Lung (tissue), 11 donors: ENCODE measurements at regions not wholly inside any gene's neighbourhood (a gene's known extent, or its start where the extent isn't known, plus 50 kb on each side); places are given as distances from the start of the nearest gene placed in this dataset.
A peak's percentile ranks its signal among the peaks of the same experiment; 100 is the strongest.

ENCODE experiments used
- ATAC-seq: fragments of 200-7000 bp; cut with Tn5 transposase; one replicate; pipeline ENCODE4 v1.9.1; 2020; ENCODE audit warnings: moderate number of reproducible peaks; ENCODE audit not compliant: insufficient read depth, low FRiP score
- DNase-seq, 3 donors: peaks; one replicate each; pipeline ENCODE4 v3.0.0-alpha.2; 2013 to 2017
- H3K27ac ChIP-seq, 2 donors: one replicate each; pipeline ENCODE4 v1.5.1; 2013; ENCODE audit warnings: mild to moderate bottlenecking in 2 of 2, moderate library complexity in 2 of 2, control low read depth in 1 of 2, inconsistent platforms in 1 of 2, low read depth in 1 of 2, low read length in 1 of 2
- H3K27me3 ChIP-seq, 3 donors: one replicate each; pipeline ENCODE4 v1.5.1; 2013; ENCODE audit warnings: low read length in 2 of 3; ENCODE audit not compliant: control insufficient read depth in 3 of 3, insufficient read depth in 3 of 3
- H3K36me3 ChIP-seq, 4 donors: one replicate each; pipeline ENCODE4 v1.5.1; 2013; ENCODE audit warnings: low read length in 4 of 4, mild to moderate bottlenecking in 1 of 4, moderate library complexity in 1 of 4; ENCODE audit not compliant: control insufficient read depth in 4 of 4, insufficient read depth in 4 of 4
- H3K4me1 ChIP-seq, 5 donors: one replicate each; pipeline ENCODE4 v1.5.1; 2013; ENCODE audit warnings: low read length in 5 of 5, mild to moderate bottlenecking in 2 of 5, moderate library complexity in 1 of 5; ENCODE audit not compliant: control insufficient read depth in 5 of 5, insufficient read depth in 5 of 5
- H3K4me3 ChIP-seq: one replicate; pipeline ENCODE4 v1.5.1; 2013; ENCODE audit warnings: mild to moderate bottlenecking, control low read depth, moderate library complexity
- H3K9ac ChIP-seq, 2 donors: one replicate each; pipeline ENCODE4 v1.5.1; 2013; ENCODE audit warnings: low read length in 2 of 2, control low read depth in 1 of 2; ENCODE audit not compliant: insufficient read depth in 1 of 2
- H3K9me3 ChIP-seq, 4 donors: one replicate each; pipeline ENCODE4 v1.5.1; 2013; ENCODE audit warnings: low read length in 3 of 4, mild to moderate bottlenecking in 1 of 4, moderate library complexity in 1 of 4; ENCODE audit not compliant: control insufficient read depth in 4 of 4, insufficient read depth in 3 of 4
- CTCF ChIP-seq: IDR thresholded peaks from 2 replicates; pipeline ENCODE4 v1.5.1; 2012; ENCODE audit warnings: mild to moderate bottlenecking; ENCODE audit errors: control extremely low read depth, extremely low read depth
- WGBS, 2 donors: extraction: QIAGEN DNeasy Blood & Tissue Kit; methylation state at CpG; one replicate each; pipeline ENCODE4 v1.1.7; 2013; 5-methylcytosine and 5-hydroxymethylcytosine counted together
- donor health status: control.
- donor health status: control.
- donor health status: Bipolar disorder and iron deficiency.
- donor health status: healthy.
- donor health status: DM: yes; HTN: yes; CAD: no.

GRCh38 chrX:149374751-149375150, 130.4 kb downstream of the IDS start:
- Histone ChIP-seq H3K27me3 (no peaks in the 10 kb centered on the region), H3K4me3 (no peak overlapping the region), H3K27ac (no peak overlapping the region), H3K4me1 (no peaks in the 10 kb centered on the region), H3K9ac (no peak overlapping the region), H3K36me3 (no peaks in the 10 kb centered on the region), H3K9me3 (peaks cover 0 to 2% (median 0%) of the 10 kb centered on the region in 4 donors)
- DNase-seq (no peak), ATAC-seq (no peak)
- 56 to 78% methylated on average over 3 of the region's 3 CpGs for WGBS, 2 donors
- TF ChIP-seq CTCF = no peak

GRCh38 chrX:149372866-149373265, 132.2 kb downstream of the IDS start:
- TF ChIP-seq CTCF = no peak
- H3K9ac ChIP-seq = no peak overlapping the region
- no peaks in the 10 kb centered on the region for H3K4me1 ChIP-seq
- WGBS, 2 donors = 17 to 35% methylated on average over 2 of the region's 2 CpGs
- no peak for DNase-seq
- no peak overlapping the region for H3K4me3 ChIP-seq
- no peaks in the 10 kb centered on the region for H3K27me3 ChIP-seq
- ATAC-seq = no peak
- no peak overlapping the region for H3K27ac ChIP-seq
- H3K9me3 ChIP-seq = peaks cover 0 to 2% (median 0%) of the 10 kb centered on the region in 4 donors
- H3K36me3 ChIP-seq = no peaks in the 10 kb centered on the region

GRCh38 chrX:149371986-149372385, 133.1 kb downstream of the IDS start:
- Histone ChIP-seq H3K27ac (no peak overlapping the region), H3K36me3 (no peaks in the 10 kb centered on the region), H3K27me3 (no peaks in the 10 kb centered on the region), H3K4me3 (no peak overlapping the region), H3K9me3 (peaks cover 0 to 2% (median 0%) of the 10 kb centered on the region in 4 donors), H3K4me1 (no peaks in the 10 kb centered on the region), H3K9ac (no peak overlapping the region)
- 62 to 83% methylated on average over 3 of the region's 3 CpGs for WGBS, 2 donors
- DNase-seq (no peak), ATAC-seq (no peak)
- TF ChIP-seq CTCF = no peak

- no peaks in the 10 kb centered on the region for H3K27me3 ChIP-seq
- no peak for ATAC-seq
- no peaks in the 10 kb centered on the region for H3K9me3 ChIP-seq
- H3K9ac ChIP-seq = no peak overlapping the region
- H3K4me1 ChIP-seq = no peaks in the 10 kb centered on the region
- H3K36me3 ChIP-seq = no peaks in the 10 kb centered on the region
- TF ChIP-seq CTCF = no peak
- no peak overlapping the region for H3K27ac ChIP-seq
- peak in 1 of 3 donors; percentile 12 for DNase-seq
- H3K4me3 ChIP-seq = no peak overlapping the region
- WGBS, 2 donors = 85 to 87% methylated on average over 6 of the region's 6 CpGs
Measured at GRCh38 chrX:149370097-149370496, 135.0 kb downstream of the IDS start.
